Esophagus muscularis mucosa (tissue), 4 donors: ENCODE measurements at regions not wholly inside any gene's neighbourhood (a gene's known extent, or its start where the extent isn't known, plus 50 kb on each side); places are given as distances from the start of the nearest gene placed in this dataset.

Experiments
- DNase-seq: peaks from one replicate; pipeline ENCODE4 v3.0.0-alpha.2; 2017; ENCODE audit errors: extremely low spot score
- H3K27ac ChIP-seq, 4 donors: fragments of 200-600 bp; sonication (generic); replicated peaks in 1 of 4; 1 replicate in 3 of 4; 2 replicates in 1 of 4; pipeline ENCODE4 v1.5.1; 2016 to 2019; ENCODE audit warnings: mild to moderate bottlenecking in 1 of 4
- H3K27me3 ChIP-seq, 4 donors: fragments of 200-600 bp; sonication (generic); one replicate each; pipeline versions ENCODE4 v1.5.1 to v1.6.0; 2016 to 2019
- H3K36me3 ChIP-seq, 4 donors: fragments of 200-600 bp; sonication (generic); one replicate each; pipeline ENCODE4 v1.5.1; 2016 to 2019
- H3K4me1 ChIP-seq, 4 donors: fragments of 200-600 bp; sonication (generic); one replicate each; pipeline ENCODE4 v1.5.1; 2016 to 2019
- H3K4me3 ChIP-seq, 4 donors: fragments of 200-600 bp; sonication (generic); 1 replicate in 2 of 4; 2 replicates in 2 of 4; pipeline ENCODE4 v1.5.1; 2016 to 2019; ENCODE audit warnings: mild to moderate bottlenecking in 4 of 4, moderate library complexity in 1 of 4
- H3K9me3 ChIP-seq, 4 donors: fragments of 200-600 bp; sonication (generic); 1 replicate in 3 of 4; 2 replicates in 1 of 4; pipeline ENCODE4 v1.5.1; 2016 to 2019
- CTCF ChIP-seq, 3 experiments: fragments of 200-600 bp in 2 of 3; fragments of 450-650 bp in 1 of 3; sonication (generic) in 2 of 3; IDR thresholded peaks; one replicate each; pipeline ENCODE4 v1.5.1; 2017 to 2019; ENCODE audit warnings: antibody characterized with exemption in 3 of 3, mild to moderate bottlenecking in 2 of 3, moderate library complexity in 1 of 3
- EP300 ChIP-seq: sonication (generic); formaldehyde crosslinking; IDR thresholded peaks from one replicate; pipeline ENCODE4 v1.6.1; 2017; ENCODE audit warnings: antibody characterized with exemption
- POLR2A ChIP-seq: fragments of 450-650 bp; IDR thresholded peaks from one replicate; pipeline ENCODE4 v1.6.1; 2017; ENCODE audit warnings: antibody characterized with exemption, moderate library complexity, mild to moderate bottlenecking, low read depth
- POLR2AphosphoS5 ChIP-seq, 2 donors: sonication (generic); formaldehyde crosslinking; IDR thresholded peaks; one replicate each; pipeline ENCODE4 v1.6.1; 2017; ENCODE audit warnings: antibody characterized with exemption in 2 of 2
- WGBS: methylation state at CpG from one replicate; pipeline ENCODE4 v1.1.5; 2018; 5-methylcytosine and 5-hydroxymethylcytosine counted together
- intact Hi-C: fragments of 100-400 bp; cut with DNase I; formaldehyde crosslinking; loops from one replicate; pipeline ENCODE4 v1.15.1; 2023

GRCh38 chr7:145539910-145540309, 576.7 kb upstream of the CNTNAP2 start:
- DNase-seq, result no peak
- Histone ChIP-seq H3K27me3 (no peaks in the 10 kb centered on the region), H3K36me3 (no peaks in the 10 kb centered on the region), H3K4me3 (no peak overlapping the region), H3K27ac (no peak overlapping the region), H3K9me3 (no peaks in the 10 kb centered on the region), H3K4me1 (no peaks in the 10 kb centered on the region)
- 37% methylated on average over 2 of the region's 2 CpGs for WGBS
- intact Hi-C loops, result no loop called here
- TF ChIP-seq EP300 (no peak), POLR2AphosphoS5 (IDR thresholded peaks at IDR 0.05) (no peak), POLR2A (no peak), CTCF (IDR thresholded peaks at IDR 0.05) (no peak)

GRCh38 chr7:145534301-145534700, 582.3 kb upstream of the CNTNAP2 start:
- no peak overlapping the region for H3K27ac ChIP-seq
- no peak for TF ChIP-seq POLR2AphosphoS5 (IDR thresholded peaks at IDR 0.05)
- TF ChIP-seq CTCF (IDR thresholded peaks at IDR 0.05), result no peak
- TF ChIP-seq POLR2A, result no peak
- no peak for TF ChIP-seq EP300
- 100% methylated on average over 1 of the region's 1 CpG for WGBS
- no peak overlapping the region for H3K4me3 ChIP-seq
- DNase-seq, result no peak
- no peaks in the 10 kb centered on the region for H3K36me3 ChIP-seq
- intact Hi-C loops, result no loop called here
- H3K27me3 ChIP-seq, result no peaks in the 10 kb centered on the region
- no peaks in the 10 kb centered on the region for H3K9me3 ChIP-seq
- no peaks in the 10 kb centered on the region for H3K4me1 ChIP-seq

GRCh38 chr7:145520284-145520683, 596.3 kb upstream of the CNTNAP2 start:
- DNase-seq, result no peak
- intact Hi-C loops, result no loop called here
- no peak for TF ChIP-seq CTCF (IDR thresholded peaks at IDR 0.05)
- TF ChIP-seq POLR2AphosphoS5 (IDR thresholded peaks at IDR 0.05), result no peak
- no peak for TF ChIP-seq EP300
- no peak for TF ChIP-seq POLR2A
- Histone ChIP-seq H3K27ac (no peak overlapping the region), H3K4me3 (no peak overlapping the region), H3K36me3 (no peaks in the 10 kb centered on the region), H3K4me1 (no peaks in the 10 kb centered on the region), H3K27me3 (no peaks in the 10 kb centered on the region), H3K9me3 (no peaks in the 10 kb centered on the region)
- 67% methylated on average over 3 of the region's 3 CpGs for WGBS

- Histone ChIP-seq H3K36me3 (no peaks in the 10 kb centered on the region), H3K4me3 (no peak overlapping the region), H3K4me1 (no peaks in the 10 kb centered on the region), H3K9me3 (peaks cover 0 to 2% (median 0%) of the 10 kb centered on the region in 4 donors), H3K27ac (no peak overlapping the region), H3K27me3 (no peaks in the 10 kb centered on the region)
- TF ChIP-seq POLR2AphosphoS5 (IDR thresholded peaks at IDR 0.05), result no peak
- no peak for TF ChIP-seq CTCF (IDR thresholded peaks at IDR 0.05)
- TF ChIP-seq EP300, result no peak
- TF ChIP-seq POLR2A, result no peak
- 77% methylated on average over 2 of the region's 2 CpGs for WGBS
- intact Hi-C loops, result no loop called here
- no peak for DNase-seq
Measured at GRCh38 chr7:145511004-145511403, 605.6 kb upstream of the CNTNAP2 start.

GRCh38 chr7:145497911-145498525, 618.6 kb upstream of the CNTNAP2 start:
- Histone ChIP-seq H3K27me3 (no peaks in the 10 kb centered on the region), H3K4me1 (no peaks in the 10 kb centered on the region), H3K27ac (no peak overlapping the region), H3K9me3 (no peaks in the 10 kb centered on the region), H3K36me3 (no peaks in the 10 kb centered on the region), H3K4me3 (no peak overlapping the region)
- intact Hi-C loops, result no loop called here
- DNase-seq, result no peak
- 58% methylated on average over 3 of the region's 3 CpGs for WGBS
- no peak for TF ChIP-seq EP300
- no peak for TF ChIP-seq POLR2A
- TF ChIP-seq CTCF (IDR thresholded peaks at IDR 0.05), result no peak
- no peak for TF ChIP-seq POLR2AphosphoS5 (IDR thresholded peaks at IDR 0.05)
